Stimulated activated CD8-positive, alpha-beta memory T cell treated with anti-CD3 and anti-CD28 coated beads, Interleukin-7, amount 100 ng/mL, for 4 hours (primary cell): ENCODE measurements at regions not wholly inside any gene's neighbourhood (a gene's known extent, or its start where the extent isn't known, plus 50 kb on each side); places are given as distances from the start of the nearest gene placed in this dataset.

Experiments used
- DNase-seq, 2 donors: peaks; one replicate each; pipeline ENCODE4 v3.0.0-alpha.2; 2020; ENCODE audit warnings: low read depth in 2 of 2

GRCh38 chr13:31853643-31854326 lies 114.5 kb downstream of the RXFP2 start:
- DNase-seq: no peak

GRCh38 chr13:31859571-31859970 lies 120.2 kb downstream of the RXFP2 start:
- DNase-seq: no peak

GRCh38 chr13:31860002-31860401 lies 120.7 kb downstream of the RXFP2 start:
- no peak for DNase-seq

GRCh38 chr13:31862828-31863227 lies 123.5 kb downstream of the RXFP2 start:
- no peak for DNase-seq

GRCh38 chr13:31864307-31864706 lies 125.0 kb downstream of the RXFP2 start:
- DNase-seq: no peak

GRCh38 chr13:31866099-31866498 lies 126.8 kb downstream of the RXFP2 start:
- no peak for DNase-seq

GRCh38 chr13:31867709-31868108 lies 128.4 kb downstream of the RXFP2 start:
- no peak for DNase-seq

GRCh38 chr13:31869582-31869981 lies 130.3 kb downstream of the RXFP2 start:
- no peak for DNase-seq

GRCh38 chr13:31870511-31870910 lies 131.2 kb downstream of the RXFP2 start:
- no peak for DNase-seq

- no peak for DNase-seq
These were observed 133.8 kb downstream of the RXFP2 start for GRCh38 chr13:31873145-31873544.

- no peak for DNase-seq
These were observed 135.8 kb downstream of the RXFP2 start for GRCh38 chr13:31875134-31875533.

- DNase-seq: no peak
These were observed 138.7 kb downstream of the RXFP2 start for GRCh38 chr13:31878052-31878451.

GRCh38 chr13:31878495-31878894 lies 139.2 kb downstream of the RXFP2 start:
- no peak for DNase-seq

GRCh38 chr13:31878955-31879354 lies 139.6 kb downstream of the RXFP2 start:
- DNase-seq: no peak

- no peak for DNase-seq
These were observed 141.6 kb downstream of the RXFP2 start for GRCh38 chr13:31880851-31881494.

GRCh38 chr13:31881495-31881882 lies 142.2 kb downstream of the RXFP2 start:
- no peak for DNase-seq

- no peak for DNase-seq
These were observed 143.5 kb downstream of the RXFP2 start for GRCh38 chr13:31882794-31883193.

GRCh38 chr13:31884556-31884955 lies 145.2 kb downstream of the RXFP2 start:
- DNase-seq: no peak

- no peak for DNase-seq
These were observed 145.6 kb upstream of the FRY start for GRCh38 chr13:31885994-31886393.

- DNase-seq: no peak
These were observed 144.3 kb upstream of the FRY start for GRCh38 chr13:31887286-31887685.

- no peak for DNase-seq
These were observed 140.6 kb upstream of the FRY start for GRCh38 chr13:31890946-31891345.

GRCh38 chr13:31891472-31891871 lies 140.1 kb upstream of the FRY start:
- DNase-seq: no peak

GRCh38 chr13:31894931-31895330 lies 136.6 kb upstream of the FRY start:
- DNase-seq: no peak

- DNase-seq: no peak
These were observed 135.9 kb upstream of the FRY start for GRCh38 chr13:31895691-31896090.
